ENCODE measurements at regions not wholly inside any gene's neighbourhood (a gene's known extent, or its start where the extent isn't known, plus 50 kb on each side); places are given as distances from the start of the nearest gene placed in this dataset.
A peak's percentile ranks its signal among the peaks of the same experiment; 100 is the strongest.

DNA sequence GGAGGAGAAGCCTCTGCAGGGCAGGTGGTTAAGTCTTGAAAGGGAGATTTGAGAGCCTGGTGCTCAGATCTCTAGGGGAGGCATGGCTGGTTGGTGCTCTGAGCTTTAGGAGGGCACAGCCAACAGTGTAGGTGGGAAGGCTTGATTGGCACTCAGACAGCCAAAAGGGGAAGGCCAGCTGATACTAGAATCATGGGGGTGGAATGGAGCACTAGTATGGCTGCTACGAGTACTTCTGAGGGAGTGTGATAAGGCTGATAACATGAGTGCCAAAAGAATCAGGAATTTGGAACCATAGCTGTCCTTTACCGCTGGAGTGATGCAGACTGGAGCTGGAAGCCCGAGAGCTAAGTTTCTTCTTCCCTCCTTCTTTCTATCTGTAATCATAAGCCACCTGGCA is 184.6 kb upstream of the TBC1D5 start:
- Histone ChIP-seq H3K4me3 (ENCODE audit: low read length) (no peak overlapping the region), H3K9me3 (replicated peaks; ENCODE audit: control insufficient read depth, low read depth, low read length) (no peaks in the 10 kb centered on the region), H3K27me3 (ENCODE audit: control insufficient read depth, insufficient read depth, low read length) (no peaks in the 10 kb centered on the region), H3K27ac (ENCODE audit: low read length) (no peak overlapping the region), H3K4me1 (ENCODE audit: control insufficient read depth, insufficient read depth, low read length) (no peaks in the 10 kb centered on the region), H3K36me3 (ENCODE audit: control insufficient read depth, insufficient read depth, low read length) (no peaks in the 10 kb centered on the region)
- DNase-seq, result no peak
- WGBS (ENCODE audit: insufficient coverage), result 91% methylated on average over 1 of the region's 3 CpGs

- no peaks in the 10 kb centered on the region for H3K27me3 ChIP-seq (ENCODE audit: control insufficient read depth, insufficient read depth, low read length)
- no peaks in the 10 kb centered on the region for H3K9me3 ChIP-seq (replicated peaks; ENCODE audit: control insufficient read depth, low read depth, low read length)
- no peak overlapping the region for H3K27ac ChIP-seq (ENCODE audit: low read length)
- no peaks in the 10 kb centered on the region for H3K4me1 ChIP-seq (ENCODE audit: control insufficient read depth, insufficient read depth, low read length)
- H3K36me3 ChIP-seq (ENCODE audit: control insufficient read depth, insufficient read depth, low read length), result no peaks in the 10 kb centered on the region
- DNase-seq, result no peak
- no peak overlapping the region for H3K4me3 ChIP-seq (ENCODE audit: low read length)
- WGBS (ENCODE audit: insufficient coverage), result 100% methylated on average over 1 of the region's 4 CpGs
These were observed 172.9 kb upstream of the TBC1D5 start for GRCh38 chr3:17915341-17915740.

GRCh38 chr3:17913359-17913758 is 170.9 kb upstream of the TBC1D5 start:
- no peaks in the 10 kb centered on the region for H3K9me3 ChIP-seq (replicated peaks; ENCODE audit: control insufficient read depth, low read depth, low read length)
- no peaks in the 10 kb centered on the region for H3K36me3 ChIP-seq (ENCODE audit: control insufficient read depth, insufficient read depth, low read length)
- no peaks in the 10 kb centered on the region for H3K4me1 ChIP-seq (ENCODE audit: control insufficient read depth, insufficient read depth, low read length)
- no peaks in the 10 kb centered on the region for H3K27me3 ChIP-seq (ENCODE audit: control insufficient read depth, insufficient read depth, low read length)
- no peak overlapping the region for H3K4me3 ChIP-seq (ENCODE audit: low read length)
- H3K27ac ChIP-seq (ENCODE audit: low read length), result no peak overlapping the region
- no peak for DNase-seq
- no CpG with 5 or more reads among the region's 2 CpGs for WGBS (ENCODE audit: insufficient coverage)

- WGBS (ENCODE audit: insufficient coverage), result 38% methylated on average over 1 of the region's 8 CpGs
- H3K27me3 ChIP-seq (ENCODE audit: control insufficient read depth, insufficient read depth, low read length), result no peaks in the 10 kb centered on the region
- H3K27ac ChIP-seq (ENCODE audit: low read length), result no peak overlapping the region
- no peak overlapping the region for H3K4me3 ChIP-seq (ENCODE audit: low read length)
- H3K9me3 ChIP-seq (replicated peaks; ENCODE audit: control insufficient read depth, low read depth, low read length), result no peaks in the 10 kb centered on the region
- no peaks in the 10 kb centered on the region for H3K36me3 ChIP-seq (ENCODE audit: control insufficient read depth, insufficient read depth, low read length)
- DNase-seq, result peak; percentile 28
- H3K4me1 ChIP-seq (ENCODE audit: control insufficient read depth, insufficient read depth, low read length), result no peaks in the 10 kb centered on the region
These were observed 169.7 kb upstream of the TBC1D5 start for GRCh38 chr3:17911986-17912760.

- 100% methylated on average over 1 of the region's 1 CpG for WGBS (ENCODE audit: insufficient coverage)
- DNase-seq, result no peak
- no peak overlapping the region for H3K4me3 ChIP-seq (ENCODE audit: low read length)
These were observed 168.5 kb upstream of the TBC1D5 start for GRCh38 chr3:17910922-17911321.

DNA sequence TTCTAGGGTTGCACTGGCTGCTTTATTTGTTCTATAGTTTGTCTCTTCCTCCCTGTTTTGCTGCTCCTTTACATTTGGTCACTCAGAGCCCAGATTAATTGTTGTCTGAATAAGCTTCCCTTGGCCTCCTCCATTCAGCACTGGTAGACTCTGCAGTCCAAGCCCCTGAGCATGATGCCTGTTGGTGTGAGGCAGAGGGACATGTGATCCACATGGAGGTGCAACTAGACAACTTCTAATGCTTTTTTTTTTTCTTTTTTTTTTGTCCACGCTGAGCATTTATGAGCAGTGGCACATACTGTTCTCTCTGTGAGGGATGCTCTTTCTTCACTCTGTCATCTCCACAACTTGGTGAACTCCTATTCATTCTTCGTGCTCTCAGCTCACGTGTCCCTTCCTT is 167.3 kb upstream of the TBC1D5 start:
- Histone ChIP-seq H3K27ac (ENCODE audit: low read length) (no peak overlapping the region), H3K4me3 (ENCODE audit: low read length) (no peak overlapping the region), H3K36me3 (ENCODE audit: control insufficient read depth, insufficient read depth, low read length) (no peaks in the 10 kb centered on the region), H3K27me3 (ENCODE audit: control insufficient read depth, insufficient read depth, low read length) (no peaks in the 10 kb centered on the region), H3K9me3 (replicated peaks; ENCODE audit: control insufficient read depth, low read depth, low read length) (no peaks in the 10 kb centered on the region), H3K4me1 (ENCODE audit: control insufficient read depth, insufficient read depth, low read length) (no peaks in the 10 kb centered on the region)
- no peak for DNase-seq
- WGBS (ENCODE audit: insufficient coverage), result no CpG with 5 or more reads among the region's 3 CpGs

More at GRCh38 chr3:17910922-17911321, 168.5 kb upstream of the TBC1D5 start:
- no peaks in the 10 kb centered on the region for H3K9me3 ChIP-seq (replicated peaks; ENCODE audit: control insufficient read depth, low read depth, low read length)
- no peak overlapping the region for H3K27ac ChIP-seq (ENCODE audit: low read length)
- H3K4me1 ChIP-seq (ENCODE audit: control insufficient read depth, insufficient read depth, low read length), result no peaks in the 10 kb centered on the region
- H3K27me3 ChIP-seq (ENCODE audit: control insufficient read depth, insufficient read depth, low read length), result no peaks in the 10 kb centered on the region
- H3K36me3 ChIP-seq (ENCODE audit: control insufficient read depth, insufficient read depth, low read length), result no peaks in the 10 kb centered on the region

DNA sequence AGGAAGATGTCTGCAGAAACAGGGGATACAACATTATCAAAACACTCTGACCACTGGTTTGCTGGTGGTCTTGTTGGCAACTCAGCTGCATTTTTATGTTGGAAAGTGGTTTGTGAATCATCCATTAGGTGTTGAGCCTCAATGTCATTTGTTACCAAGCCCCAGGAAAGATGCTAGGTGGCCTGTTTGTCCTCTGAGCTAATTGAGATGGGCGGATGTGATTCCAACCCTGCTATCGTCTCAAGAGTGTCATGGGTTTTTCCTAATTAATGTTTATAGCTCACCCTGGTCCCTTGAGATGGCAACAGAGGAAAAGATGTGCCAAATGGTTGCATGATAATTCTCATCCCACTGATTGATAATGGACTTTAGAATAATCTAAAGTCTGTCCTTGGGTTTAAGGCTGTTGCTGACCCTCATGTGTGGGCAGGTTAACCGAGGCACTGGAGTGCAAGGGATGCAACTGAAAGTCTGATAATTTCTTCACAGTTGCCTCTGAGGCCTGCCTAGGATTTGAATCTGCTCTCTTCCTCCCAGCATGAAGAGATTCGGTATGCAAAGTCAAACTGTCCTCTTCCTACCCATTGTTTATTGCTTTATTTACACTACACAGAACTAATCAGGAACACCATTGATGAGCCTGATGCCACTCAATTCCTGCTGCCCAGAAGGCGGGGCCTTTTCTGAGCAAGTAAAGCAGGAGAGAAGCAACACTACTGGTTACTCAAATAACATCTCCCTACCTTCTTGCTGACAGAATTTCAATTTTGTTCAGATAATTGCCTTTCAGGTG is 166.2 kb upstream of the TBC1D5 start:
- WGBS (ENCODE audit: insufficient coverage), result 82% methylated on average over 3 of the region's 5 CpGs

DNA sequence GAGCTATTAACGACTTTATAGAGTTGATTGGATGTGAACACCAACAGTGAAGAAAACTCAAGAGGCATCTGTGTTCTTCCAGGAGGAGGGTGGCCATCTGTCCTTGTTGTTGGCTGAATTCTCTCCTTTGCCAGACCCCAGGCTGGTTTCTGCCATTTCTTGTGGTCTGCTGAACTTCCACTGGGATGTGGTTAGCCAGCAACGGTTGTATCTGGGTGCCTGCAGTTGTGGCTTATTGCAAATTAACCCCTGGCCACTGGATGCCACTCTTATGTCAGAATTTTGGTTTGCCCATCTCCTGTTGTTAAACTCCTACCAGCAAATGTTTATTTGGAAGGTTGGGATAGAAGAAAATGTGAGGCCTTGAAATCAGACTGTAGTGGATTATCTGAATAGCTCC is 163.6 kb upstream of the TBC1D5 start:
- Histone ChIP-seq H3K4me1 (ENCODE audit: control insufficient read depth, insufficient read depth, low read length) (no peaks in the 10 kb centered on the region), H3K27ac (ENCODE audit: low read length) (no peak overlapping the region), H3K27me3 (ENCODE audit: control insufficient read depth, insufficient read depth, low read length) (no peaks in the 10 kb centered on the region), H3K4me3 (ENCODE audit: low read length) (no peak overlapping the region), H3K9me3 (replicated peaks; ENCODE audit: control insufficient read depth, low read depth, low read length) (no peaks in the 10 kb centered on the region), H3K36me3 (ENCODE audit: control insufficient read depth, insufficient read depth, low read length) (no peaks in the 10 kb centered on the region)
- DNase-seq, result no peak
- 90% methylated on average over 1 of the region's 2 CpGs for WGBS (ENCODE audit: insufficient coverage)

More for the DNA sequence above, 166.2 kb upstream of the TBC1D5 start:
- Histone ChIP-seq H3K36me3 (ENCODE audit: control insufficient read depth, insufficient read depth, low read length) (no peaks in the 10 kb centered on the region), H3K4me1 (ENCODE audit: control insufficient read depth, insufficient read depth, low read length) (no peaks in the 10 kb centered on the region), H3K9me3 (replicated peaks; ENCODE audit: control insufficient read depth, low read depth, low read length) (no peaks in the 10 kb centered on the region), H3K27me3 (ENCODE audit: control insufficient read depth, insufficient read depth, low read length) (no peaks in the 10 kb centered on the region), H3K4me3 (ENCODE audit: low read length) (no peak overlapping the region), H3K27ac (ENCODE audit: low read length) (no peak overlapping the region)
- DNase-seq, result no peak

GRCh38 chr3:17901893-17902292 is 159.5 kb upstream of the TBC1D5 start:
- no peak for DNase-seq
- no peaks in the 10 kb centered on the region for H3K36me3 ChIP-seq (ENCODE audit: control insufficient read depth, insufficient read depth, low read length)
- no peaks in the 10 kb centered on the region for H3K4me1 ChIP-seq (ENCODE audit: control insufficient read depth, insufficient read depth, low read length)
- H3K9me3 ChIP-seq (replicated peaks; ENCODE audit: control insufficient read depth, low read depth, low read length), result no peaks in the 10 kb centered on the region
- H3K27me3 ChIP-seq (ENCODE audit: control insufficient read depth, insufficient read depth, low read length), result no peaks in the 10 kb centered on the region
- no CpG with 5 or more reads among the region's 1 CpG for WGBS (ENCODE audit: insufficient coverage)
- no peak overlapping the region for H3K27ac ChIP-seq (ENCODE audit: low read length)
- H3K4me3 ChIP-seq (ENCODE audit: low read length), result no peak overlapping the region

DNA sequence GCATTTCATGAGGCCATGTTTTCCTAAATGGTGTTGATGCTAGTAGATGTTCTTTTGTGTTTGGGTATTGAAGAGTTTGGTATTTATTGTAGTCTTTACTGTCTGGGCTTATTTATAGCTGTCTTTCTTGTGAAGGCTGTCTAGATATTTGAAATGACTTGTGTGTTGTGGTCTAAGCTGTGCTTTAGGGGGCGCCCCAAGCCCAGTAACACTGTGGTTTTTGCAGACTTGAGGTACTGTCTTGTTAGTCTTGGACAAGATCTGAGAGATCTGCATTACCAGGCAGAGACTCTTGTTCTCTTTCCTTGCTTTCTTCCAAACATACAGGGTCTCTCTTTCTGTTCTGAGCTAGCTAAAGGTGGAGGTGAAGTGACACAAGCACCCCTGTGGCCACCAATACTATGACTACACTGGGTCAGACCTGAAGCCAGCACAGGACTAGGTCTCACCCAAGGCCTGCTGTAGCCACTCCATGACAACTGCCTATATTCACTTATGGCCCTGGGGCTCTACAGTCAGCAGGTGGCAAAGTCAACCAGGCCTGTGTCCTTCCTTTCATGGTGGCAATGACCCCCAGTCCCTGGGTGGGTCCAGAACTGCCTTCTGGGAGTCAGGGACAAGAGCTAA is 152.1 kb upstream of the TBC1D5 start:
- Histone ChIP-seq H3K36me3 (ENCODE audit: control insufficient read depth, insufficient read depth, low read length) (no peaks in the 10 kb centered on the region), H3K27me3 (ENCODE audit: control insufficient read depth, insufficient read depth, low read length) (no peaks in the 10 kb centered on the region), H3K9me3 (replicated peaks; ENCODE audit: control insufficient read depth, low read depth, low read length) (no peaks in the 10 kb centered on the region), H3K4me1 (ENCODE audit: control insufficient read depth, insufficient read depth, low read length) (no peaks in the 10 kb centered on the region), H3K27ac (ENCODE audit: low read length) (no peak overlapping the region), H3K4me3 (ENCODE audit: low read length) (no peak overlapping the region)
- DNase-seq, result peak; percentile 8
- WGBS (ENCODE audit: insufficient coverage), result 17% methylated on average over 1 of the region's 1 CpG

Data from muscle of leg (tissue), 3 donors.